B cell (primary cell): ENCODE measurements at regions not wholly inside any gene's neighbourhood (a gene's known extent, or its start where the extent isn't known, plus 50 kb on each side); places are given as distances from the start of the nearest gene placed in this dataset.

Experiments used
- ATAC-seq: fragments of 200-7000 bp; cut with Tn5 transposase; one replicate; pipeline ENCODE4 v1.10.0; 2021; ENCODE audit warnings: low read depth, mild to moderate bottlenecking, moderate number of reproducible peaks, moderate library complexity
- CTCF ChIA-PET: fragments of 350-600 bp; sonication (Branson Sonifier 250); formaldehyde crosslinking; loops from one replicate; lab custom pipeline; 2021; ENCODE audit warnings: antibody characterized with exemption, inconsistent platforms; lab: Charles Lee
- POLR2A ChIA-PET: fragments of 350-600 bp; sonication (Branson Sonifier 250); formaldehyde crosslinking; loops from one replicate; lab custom pipeline; 2021; ENCODE audit warnings: antibody characterized with exemption; lab: Charles Lee
- DNase-seq: peaks from one replicate; pipeline ENCODE4 v3.0.0; 2013
- H2AFZ ChIP-seq: 2 replicates; pipeline ENCODE4 v1.6.1; 2012; ENCODE audit warnings: mild to moderate bottlenecking, low read depth, low read length; ENCODE audit not compliant: insufficient read depth, poor library complexity, severe bottlenecking
- H3K27ac ChIP-seq, 2 donors: 1 replicate in 1 of 2; 2 replicates in 1 of 2; pipeline ENCODE4 v1.5.1; 2012 to 2013; ENCODE audit warnings: low read length in 2 of 2, mild to moderate bottlenecking in 2 of 2, moderate library complexity in 1 of 2
- H3K27me3 ChIP-seq, 4 experiments: fragments of 200-600 bp in 1 of 4; sonication (generic) in 1 of 4; replicated peaks in 1 of 4; 1 replicate in 2 of 4; 2 replicates in 2 of 4; pipeline versions ENCODE4 v1.6.1 to v1.7.0; 2013 to 2016; ENCODE audit warnings: low read length in 3 of 4, mild to moderate bottlenecking in 2 of 4, mixed read lengths in 1 of 4, moderate library complexity in 1 of 4; ENCODE audit not compliant: insufficient read depth in 4 of 4, control insufficient read depth in 3 of 4; ENCODE audit errors: control extremely low read depth in 1 of 4
- H3K36me3 ChIP-seq, 2 experiments: replicated peaks in 1 of 2; 1 replicate in 1 of 2; 2 replicates in 1 of 2; pipeline versions ENCODE4 v1.6.1 to v1.7.1; 2013; ENCODE audit warnings: low read length in 1 of 2; ENCODE audit not compliant: insufficient read depth in 2 of 2, control insufficient read depth in 1 of 2; ENCODE audit errors: control extremely low read depth in 1 of 2, extremely low read depth in 1 of 2
- H3K4me1 ChIP-seq, 2 donors: fragments of 200-600 bp in 1 of 2; sonication (generic) in 1 of 2; 1 replicate in 1 of 2; 2 replicates in 1 of 2; pipeline versions ENCODE4 v1.5.1 to v1.6.1; 2013 to 2017; ENCODE audit warnings: low read length in 2 of 2; ENCODE audit not compliant: control insufficient read depth in 2 of 2, insufficient read depth in 2 of 2
- H3K4me2 ChIP-seq: replicated peaks from 2 replicates; pipeline ENCODE3; 2012; ENCODE audit warnings: mild to moderate bottlenecking, low read depth, low read length; ENCODE audit not compliant: poor library complexity, severe bottlenecking
- H3K4me3 ChIP-seq, 5 experiments: fragments of 200-600 bp in 1 of 5; sonication (generic) in 1 of 5; 1 replicate in 3 of 5; 2 replicates in 2 of 5; pipeline versions ENCODE4 v1.5.1 to v1.7.0; 2011 to 2016; ENCODE audit warnings: low read length in 4 of 5, mild to moderate bottlenecking in 4 of 5, low read depth in 2 of 5, control low read depth in 1 of 5, moderate library complexity in 1 of 5; ENCODE audit not compliant: insufficient read depth in 1 of 5; ENCODE audit errors: control extremely low read depth in 1 of 5, extremely low read depth in 1 of 5
- H3K79me2 ChIP-seq: fragments of 200-600 bp; sonication (generic); one replicate; pipeline ENCODE4 v1.6.0; 2016; ENCODE audit warnings: low read length; ENCODE audit not compliant: control insufficient read depth, insufficient read depth
- H3K9ac ChIP-seq: fragments of 200-600 bp; sonication (generic); 2 replicates; pipeline ENCODE4 v1.6.1; 2017; ENCODE audit warnings: mild to moderate bottlenecking, low read length, moderate library complexity
- H3K9me3 ChIP-seq, 3 donors: one replicate each; pipeline versions ENCODE4 v1.6.1 to v1.7.1; 2013; ENCODE audit warnings: low read length in 2 of 3; ENCODE audit not compliant: control insufficient read depth in 2 of 3, insufficient read depth in 1 of 3; ENCODE audit errors: control extremely low read depth in 1 of 3
- H4K20me1 ChIP-seq: 2 replicates; pipeline ENCODE4 v1.6.0; 2012; ENCODE audit warnings: mild to moderate bottlenecking, low read length; ENCODE audit not compliant: insufficient read depth, control insufficient read depth, poor library complexity, severe bottlenecking
- H3K27ac Mint-ChIP-seq: one replicate; pipeline ENCODE4 v1.8.0; 2021; ENCODE audit warnings: mixed read lengths
- H3K27me3 Mint-ChIP-seq: one replicate; pipeline ENCODE4 v1.8.0; 2021; ENCODE audit warnings: mixed read lengths
- H3K4me1 Mint-ChIP-seq: one replicate; pipeline ENCODE4 v1.8.0; 2021; ENCODE audit warnings: mixed read lengths
- H3K4me3 Mint-ChIP-seq: one replicate; pipeline ENCODE4 v1.8.0; 2021; ENCODE audit warnings: mixed read lengths
- H3K9me3 Mint-ChIP-seq: one replicate; pipeline ENCODE4 v1.8.0; 2022; ENCODE audit warnings: mixed read lengths; ENCODE audit not compliant: insufficient read depth
- EZH2 ChIP-seq: IDR thresholded peaks from 2 replicates; pipeline ENCODE4 v1.6.1; 2012; ENCODE audit warnings: borderline replicate concordance, low read depth, mild to moderate bottlenecking, moderate library complexity, low read length; ENCODE audit not compliant: insufficient read depth, poor library complexity, severe bottlenecking
- WGBS: methylation state at CpG from one replicate; pipeline ENCODE4 v1.1.5; 2013; ENCODE audit warnings: missing lambda C conversion rate; ENCODE audit not compliant: insufficient coverage; 5-methylcytosine and 5-hydroxymethylcytosine counted together
- intact Hi-C: fragments of 100-400 bp; cut with micrococcal nuclease; formaldehyde crosslinking; loops from one replicate; pipeline ENCODE4 v1.10.0; 2022
- TF ChIP-seq, protein P1 (sequence below): fragments of 200-600 bp; IDR thresholded peaks from one replicate; pipeline ENCODE4 v1.8.0; 2022; ENCODE audit warnings: antibody characterized with exemption, mild to moderate bottlenecking

DNA sequence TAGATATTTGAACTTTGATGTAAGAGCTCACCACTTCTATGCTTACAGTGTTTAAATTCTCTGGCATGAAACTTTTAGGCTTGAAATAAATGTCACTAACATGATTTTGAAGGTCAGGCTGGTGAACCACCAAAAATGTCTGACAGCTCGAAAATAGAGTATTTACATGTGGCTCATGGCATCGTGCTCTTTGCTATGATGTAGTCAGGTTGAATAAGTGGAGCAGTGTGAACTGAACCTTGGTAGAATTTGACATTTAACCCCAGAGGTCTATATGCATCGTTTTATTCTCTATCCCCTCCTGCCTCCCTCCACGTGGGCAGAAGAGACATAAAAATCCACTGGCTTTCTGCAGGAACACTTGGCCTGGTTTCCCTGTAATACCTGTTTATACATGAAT, 369.7 kb upstream of the ATP2B1 start:
- intact Hi-C loops, result no loop called here
- no peak overlapping the region for H2AFZ ChIP-seq
- 82% methylated on average over 2 of the region's 4 CpGs for WGBS
- no peaks in the 10 kb centered on the region for H3K36me3 ChIP-seq
- no peaks in the 10 kb centered on the region for H3K79me2 ChIP-seq
- ChIA-PET CTCF (no interaction called here), POLR2A (interaction anchor here (0.7 kb wide), 1 partner anchor 450 kb away, joined by 3 read pairs; no protein-coding TSS in a partner anchor)
- H3K27me3 ChIP-seq, result no peaks in the 10 kb centered on the region
- no peaks in the 10 kb centered on the region for H4K20me1 ChIP-seq
- no peak for ATAC-seq
- H3K4me3 ChIP-seq, result no peak overlapping the region
- H3K9me3 ChIP-seq, result no peaks in the 10 kb centered on the region
- H3K4me3 Mint-ChIP-seq, result no peak overlapping the region
- H3K27me3 Mint-ChIP-seq, result no peaks in the 10 kb centered on the region
- no peak overlapping the region for H3K9ac ChIP-seq
- DNase-seq, result no peak
- H3K9me3 Mint-ChIP-seq, result no peaks in the 10 kb centered on the region
- peaks cover 7% of the 10 kb centered on the region for H3K4me1 Mint-ChIP-seq
- no peak overlapping the region for H3K27ac Mint-ChIP-seq
- no peak overlapping the region for H3K4me2 ChIP-seq
- H3K27ac ChIP-seq, result no peak overlapping the region
- no peaks in the 10 kb centered on the region for H3K4me1 ChIP-seq
- TF ChIP-seq, protein P1, sequence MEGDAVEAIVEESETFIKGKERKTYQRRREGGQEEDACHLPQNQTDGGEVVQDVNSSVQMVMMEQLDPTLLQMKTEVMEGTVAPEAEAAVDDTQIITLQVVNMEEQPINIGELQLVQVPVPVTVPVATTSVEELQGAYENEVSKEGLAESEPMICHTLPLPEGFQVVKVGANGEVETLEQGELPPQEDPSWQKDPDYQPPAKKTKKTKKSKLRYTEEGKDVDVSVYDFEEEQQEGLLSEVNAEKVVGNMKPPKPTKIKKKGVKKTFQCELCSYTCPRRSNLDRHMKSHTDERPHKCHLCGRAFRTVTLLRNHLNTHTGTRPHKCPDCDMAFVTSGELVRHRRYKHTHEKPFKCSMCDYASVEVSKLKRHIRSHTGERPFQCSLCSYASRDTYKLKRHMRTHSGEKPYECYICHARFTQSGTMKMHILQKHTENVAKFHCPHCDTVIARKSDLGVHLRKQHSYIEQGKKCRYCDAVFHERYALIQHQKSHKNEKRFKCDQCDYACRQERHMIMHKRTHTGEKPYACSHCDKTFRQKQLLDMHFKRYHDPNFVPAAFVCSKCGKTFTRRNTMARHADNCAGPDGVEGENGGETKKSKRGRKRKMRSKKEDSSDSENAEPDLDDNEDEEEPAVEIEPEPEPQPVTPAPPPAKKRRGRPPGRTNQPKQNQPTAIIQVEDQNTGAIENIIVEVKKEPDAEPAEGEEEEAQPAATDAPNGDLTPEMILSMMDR, result no peak
- TF ChIP-seq EZH2, result no peak

DNA sequence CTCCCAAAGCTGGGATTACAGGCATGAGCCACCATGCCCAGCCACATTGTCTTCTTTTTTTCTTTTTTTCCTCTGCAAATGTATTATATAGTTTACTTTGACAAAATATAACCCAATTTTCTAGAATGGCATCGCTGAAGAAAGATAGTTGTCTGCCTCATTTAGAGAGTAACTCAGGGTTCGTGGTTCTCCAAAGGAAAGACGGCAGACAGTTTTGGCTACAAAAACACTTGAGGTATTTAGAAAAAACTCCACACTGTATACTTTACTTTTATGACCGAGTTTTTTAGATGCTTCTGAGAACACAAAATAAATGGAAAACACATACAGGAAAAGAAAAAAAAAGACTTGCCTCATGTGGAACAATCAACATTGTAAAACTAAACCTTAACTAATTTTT, 369.1 kb upstream of the ATP2B1 start:
- no peak overlapping the region for H3K9ac ChIP-seq
- CTCF ChIA-PET, result interaction anchor here (0.6 to 1.6 kb wide), 2 partner anchors 23 to 1440 kb away, joined by 3 to 5 read pairs; no protein-coding TSS in a partner anchor
- peaks cover 8% of the 10 kb centered on the region for H3K4me1 Mint-ChIP-seq
- no peak overlapping the region for H3K4me3 Mint-ChIP-seq
- POLR2A ChIA-PET, result interaction anchor here (0.7 kb wide), 2 partner anchors 59 to 449 kb away, joined by 3 to 5 read pairs; no protein-coding TSS in a partner anchor
- H3K27me3 ChIP-seq, result no peaks in the 10 kb centered on the region
- no peak overlapping the region for H3K27ac ChIP-seq
- H3K27me3 Mint-ChIP-seq, result no peaks in the 10 kb centered on the region
- no CpG with 5 or more reads among the region's 4 CpGs for WGBS
- no peak overlapping the region for H3K4me2 ChIP-seq
- no peaks in the 10 kb centered on the region for H3K9me3 Mint-ChIP-seq
- H3K79me2 ChIP-seq, result no peaks in the 10 kb centered on the region
- ATAC-seq (no peak), DNase-seq (no peak)
- H3K9me3 ChIP-seq, result no peaks in the 10 kb centered on the region
- no peak overlapping the region for H3K27ac Mint-ChIP-seq
- no peaks in the 10 kb centered on the region for H3K4me1 ChIP-seq
- H3K36me3 ChIP-seq, result no peaks in the 10 kb centered on the region
- no peak overlapping the region for H3K4me3 ChIP-seq
- H2AFZ ChIP-seq, result no peak overlapping the region
- no peak for TF ChIP-seq EZH2
- TF ChIP-seq, protein P1, result no peak
- H4K20me1 ChIP-seq, result no peaks in the 10 kb centered on the region
- intact Hi-C loops, result no loop called here
